ENCODE measurements at regions not wholly inside any gene's neighbourhood (a gene's known extent, or its start where the extent isn't known, plus 50 kb on each side); places are given as distances from the start of the nearest gene placed in this dataset.

DNA sequence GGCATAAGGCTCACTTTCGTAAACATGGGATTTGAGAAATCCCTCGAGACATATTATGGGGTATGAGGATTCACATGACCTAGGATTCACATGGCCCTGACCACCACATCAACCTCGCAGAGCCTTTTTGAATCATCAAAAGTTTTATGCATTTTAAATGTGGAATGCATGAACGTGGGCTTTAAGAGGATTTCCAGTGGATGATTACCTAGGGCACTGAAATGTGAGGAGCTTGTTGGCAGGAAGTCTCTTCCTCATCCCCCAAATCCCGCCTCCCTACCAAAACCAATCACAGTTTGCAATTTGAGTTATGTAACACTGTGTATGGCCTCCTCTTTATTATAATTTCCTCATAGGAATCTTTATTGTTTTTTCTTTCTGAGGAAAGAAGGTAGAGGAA, 659.6 kb upstream of the TBX3 start:
- no peak overlapping the region for H3K4me3 ChIP-seq (ENCODE audit: control insufficient read depth, low read depth, low read length)
- no peak for TF ChIP-seq CTCF (IDR thresholded peaks at IDR 0.05; ENCODE audit: control insufficient read depth, insufficient read depth, low read depth, low read length, missing control alignments)
- no peak for DNase-seq (ENCODE audit: low read depth)

- no peak for TF ChIP-seq CTCF (IDR thresholded peaks at IDR 0.05; ENCODE audit: control insufficient read depth, insufficient read depth, low read depth, low read length, missing control alignments)
- no peak for DNase-seq (ENCODE audit: low read depth)
- H3K4me3 ChIP-seq (ENCODE audit: control insufficient read depth, low read depth, low read length), result no peak overlapping the region
Observed at GRCh38 chr12:115343008-115343407, 659.0 kb upstream of the TBX3 start.

DNA sequence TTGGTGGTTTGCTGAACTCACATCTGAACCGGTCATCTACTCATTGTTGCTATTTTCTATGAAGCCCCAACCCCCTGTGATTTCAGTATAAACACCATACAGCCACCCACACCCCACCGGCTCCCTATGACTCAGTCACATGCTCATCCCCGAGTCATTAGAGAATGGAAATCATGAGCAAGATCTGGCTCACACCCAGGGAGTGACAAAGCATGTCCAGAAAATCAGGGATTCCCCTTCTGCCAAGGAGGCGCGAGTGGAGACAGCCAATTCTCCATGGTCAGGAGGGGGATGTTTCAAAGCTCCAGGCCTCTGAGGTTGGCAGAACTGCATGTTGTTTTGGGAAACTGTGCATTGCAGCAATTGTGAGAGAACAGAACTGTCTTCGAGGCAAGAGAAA, 657.5 kb upstream of the TBX3 start:
- peak; percentile 91 for DNase-seq (ENCODE audit: low read depth)

DNA sequence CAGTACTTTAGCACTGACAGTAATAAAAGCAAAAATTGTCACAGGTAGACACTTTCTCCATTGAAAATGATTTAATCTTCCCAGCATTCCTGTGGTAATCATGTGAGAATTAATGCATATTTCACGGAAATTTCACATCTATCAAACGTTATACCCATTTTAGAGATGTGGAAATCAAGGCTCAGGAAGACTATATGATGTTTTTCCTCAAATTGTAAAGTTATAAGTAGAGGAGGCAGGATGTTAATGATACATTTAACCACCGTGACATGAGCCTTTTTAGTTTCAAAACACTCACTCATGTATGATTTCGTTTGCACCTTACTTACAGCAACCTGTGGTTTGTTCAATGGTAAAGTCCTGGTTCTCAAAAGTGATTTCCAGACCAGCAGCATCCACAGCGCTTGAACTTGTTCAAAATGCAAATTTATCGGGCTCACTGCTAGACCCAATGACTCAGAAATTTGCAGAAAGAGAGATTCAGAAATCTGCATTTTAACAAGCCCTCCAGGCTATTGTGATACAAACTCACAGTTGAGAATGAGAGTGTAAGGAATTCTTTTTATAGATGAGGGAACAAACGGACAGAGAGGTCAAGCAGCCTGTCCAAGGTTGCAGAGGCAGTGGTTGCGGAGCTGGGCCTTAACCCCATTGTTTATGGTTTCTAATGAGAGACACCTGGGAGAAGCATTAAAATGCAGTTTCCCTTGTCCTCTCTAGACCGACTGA, 654.8 kb upstream of the TBX3 start:
- no peak overlapping the region for H3K4me3 ChIP-seq (ENCODE audit: control insufficient read depth, low read depth, low read length)
- no peak for TF ChIP-seq CTCF (IDR thresholded peaks at IDR 0.05; ENCODE audit: control insufficient read depth, insufficient read depth, low read depth, low read length, missing control alignments)
- DNase-seq (ENCODE audit: low read depth), result no peak

More for the DNA sequence above, 657.5 kb upstream of the TBX3 start:
- TF ChIP-seq CTCF (IDR thresholded peaks at IDR 0.05; ENCODE audit: control insufficient read depth, insufficient read depth, low read depth, low read length, missing control alignments), result no peak
- no peak overlapping the region for H3K4me3 ChIP-seq (ENCODE audit: control insufficient read depth, low read depth, low read length)

DNA sequence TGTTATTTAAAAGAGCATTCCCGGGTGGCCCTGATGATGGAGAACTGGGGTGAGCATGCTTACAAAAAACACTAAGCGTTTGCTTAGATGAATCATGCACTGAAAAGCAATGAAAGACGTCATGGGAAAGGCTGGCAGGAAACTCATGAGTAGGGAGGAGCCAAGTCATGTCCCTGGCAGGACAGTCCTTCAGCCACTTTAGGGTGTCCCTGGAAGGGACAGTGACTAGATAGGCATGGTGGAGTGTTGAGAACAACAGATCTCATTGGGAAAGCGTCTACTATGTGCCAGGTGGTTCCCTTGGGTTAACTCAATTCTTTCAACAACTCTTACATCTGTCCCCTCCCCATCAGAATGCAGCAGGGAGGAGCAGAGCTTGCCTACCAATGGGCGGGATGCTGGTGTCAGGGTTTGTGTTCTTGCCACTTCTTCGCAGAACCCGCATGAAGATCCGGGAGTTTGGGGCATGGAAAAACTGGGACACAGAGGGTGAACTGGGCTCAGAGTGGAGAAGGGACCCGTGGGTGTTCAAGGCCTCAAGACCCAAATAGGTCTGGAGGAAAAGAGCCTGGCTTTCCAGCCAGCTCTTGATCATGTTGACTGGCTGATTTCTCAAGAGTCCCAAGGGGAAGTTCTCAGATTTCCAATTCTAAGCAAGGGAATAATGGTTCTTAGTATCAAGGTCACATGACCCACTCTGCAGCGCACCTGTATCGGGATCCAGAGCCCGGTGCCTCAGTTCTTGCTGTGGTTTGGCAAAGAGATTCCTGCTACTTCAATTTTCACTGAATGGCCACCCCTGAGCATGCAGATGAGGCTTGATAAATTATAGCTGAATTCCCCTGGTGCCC, 653.9 kb upstream of the TBX3 start:
- peak; percentile 74 for DNase-seq (ENCODE audit: low read depth)
- TF ChIP-seq CTCF (IDR thresholded peaks at IDR 0.05; ENCODE audit: control insufficient read depth, insufficient read depth, low read depth, low read length, missing control alignments), result no peak
- H3K4me3 ChIP-seq (ENCODE audit: control insufficient read depth, low read depth, low read length), result no peak overlapping the region

DNA sequence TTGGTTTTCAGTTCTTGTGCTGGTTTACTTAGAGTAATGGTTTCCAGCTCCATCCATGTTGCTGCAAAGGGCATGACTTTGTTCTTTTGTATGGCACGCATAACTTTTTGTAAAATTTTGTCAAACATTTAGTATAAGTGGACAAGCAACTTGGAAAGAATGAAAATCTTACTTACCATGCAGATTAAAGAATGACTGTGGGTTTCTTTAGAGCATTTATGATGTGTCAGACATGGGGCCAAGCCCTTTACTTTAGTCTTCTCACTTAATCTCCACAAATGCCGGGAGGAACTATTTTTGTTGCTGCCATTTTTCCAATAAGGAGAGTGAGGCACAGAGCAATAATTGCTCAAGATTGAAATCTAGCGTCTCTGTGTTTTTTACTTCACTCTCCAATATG, 652.5 kb upstream of the TBX3 start:
- no peak for TF ChIP-seq CTCF (IDR thresholded peaks at IDR 0.05; ENCODE audit: control insufficient read depth, insufficient read depth, low read depth, low read length, missing control alignments)
- no peak for DNase-seq (ENCODE audit: low read depth)
- H3K4me3 ChIP-seq (ENCODE audit: control insufficient read depth, low read depth, low read length), result no peak overlapping the region
